ENCODE measurements at regions not wholly inside any gene's neighbourhood (a gene's known extent, or its start where the extent isn't known, plus 50 kb on each side); places are given as distances from the start of the nearest gene placed in this dataset.

DNA sequence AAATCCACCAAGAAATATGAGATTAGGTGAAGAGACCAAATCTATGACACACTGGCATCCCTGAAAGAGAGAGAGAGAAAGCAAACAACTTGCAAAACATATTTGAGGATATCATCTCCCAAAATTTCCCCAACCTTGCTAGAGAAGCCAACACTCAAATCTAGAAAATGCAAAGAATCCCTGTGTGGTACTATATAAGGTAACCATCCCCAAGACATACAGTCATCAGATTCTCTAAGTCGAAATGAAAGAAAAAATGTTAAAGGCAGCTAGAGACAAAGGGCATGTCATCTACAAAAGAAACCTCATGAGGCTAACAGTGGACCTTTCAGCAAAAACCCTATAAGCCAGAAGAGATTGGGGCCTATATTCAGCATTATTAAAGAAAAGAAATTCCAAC, 622.1 kb upstream of the LMCD1 start:
- TF ChIP-seq, protein P1, sequence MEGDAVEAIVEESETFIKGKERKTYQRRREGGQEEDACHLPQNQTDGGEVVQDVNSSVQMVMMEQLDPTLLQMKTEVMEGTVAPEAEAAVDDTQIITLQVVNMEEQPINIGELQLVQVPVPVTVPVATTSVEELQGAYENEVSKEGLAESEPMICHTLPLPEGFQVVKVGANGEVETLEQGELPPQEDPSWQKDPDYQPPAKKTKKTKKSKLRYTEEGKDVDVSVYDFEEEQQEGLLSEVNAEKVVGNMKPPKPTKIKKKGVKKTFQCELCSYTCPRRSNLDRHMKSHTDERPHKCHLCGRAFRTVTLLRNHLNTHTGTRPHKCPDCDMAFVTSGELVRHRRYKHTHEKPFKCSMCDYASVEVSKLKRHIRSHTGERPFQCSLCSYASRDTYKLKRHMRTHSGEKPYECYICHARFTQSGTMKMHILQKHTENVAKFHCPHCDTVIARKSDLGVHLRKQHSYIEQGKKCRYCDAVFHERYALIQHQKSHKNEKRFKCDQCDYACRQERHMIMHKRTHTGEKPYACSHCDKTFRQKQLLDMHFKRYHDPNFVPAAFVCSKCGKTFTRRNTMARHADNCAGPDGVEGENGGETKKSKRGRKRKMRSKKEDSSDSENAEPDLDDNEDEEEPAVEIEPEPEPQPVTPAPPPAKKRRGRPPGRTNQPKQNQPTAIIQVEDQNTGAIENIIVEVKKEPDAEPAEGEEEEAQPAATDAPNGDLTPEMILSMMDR (IDR thresholded peaks at IDR 0.05) = no peak
- TF ChIP-seq POLR2AphosphoS5 (IDR thresholded peaks at IDR 0.05) (no peak), EP300 (IDR thresholded peaks at IDR 0.05) (no peak)

Measured in upper lobe of left lung (tissue), 4 donors.